ENCODE measurements at regions not wholly inside any gene's neighbourhood (a gene's known extent, or its start where the extent isn't known, plus 50 kb on each side); places are given as distances from the start of the nearest gene placed in this dataset.
"Not testable (repeated sequence)": the region's sequence is repeated elsewhere in the genome, so short reads cannot be mapped to it uniquely, and the experiment has no call there.

DNA sequence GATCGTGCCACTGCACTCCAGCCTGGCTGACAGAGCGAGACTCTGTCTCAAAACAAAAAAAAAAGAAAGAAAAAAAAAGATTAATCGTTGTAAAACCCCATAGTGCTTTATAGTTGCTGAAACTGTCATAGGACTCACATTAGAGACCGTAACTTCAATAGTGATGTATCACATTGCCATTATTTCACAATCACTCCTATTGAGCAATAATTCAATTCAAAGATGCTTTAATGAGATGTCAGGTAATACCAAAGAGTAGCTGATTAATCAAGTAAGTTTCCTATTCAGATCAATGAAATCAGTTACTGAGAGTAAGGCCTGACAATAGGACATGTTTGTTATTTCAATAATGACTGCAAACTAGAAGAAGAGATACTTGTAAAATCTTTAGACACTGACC lies 628.7 kb downstream of the KCNJ18 start:
- peaks cover 19% of the 10 kb centered on the region for H3K9me3 Mint-ChIP-seq
- not testable (repeated sequence) for H3K27me3 Mint-ChIP-seq; H3K4me3 Mint-ChIP-seq; DNase-seq (ENCODE audit: low spot score); H3K27ac Mint-ChIP-seq; ATAC-seq; H3K4me1 Mint-ChIP-seq (ENCODE audit: low read depth in 2 of 2)
- peaks cover 18% of the 10 kb centered on the region for H3K36me3 Mint-ChIP-seq

- not testable (repeated sequence) for H3K27me3 Mint-ChIP-seq; ATAC-seq; H3K4me3 Mint-ChIP-seq; H3K27ac Mint-ChIP-seq; DNase-seq (ENCODE audit: low spot score); H3K4me1 Mint-ChIP-seq (ENCODE audit: low read depth in 2 of 2)
- peaks cover 18% of the 10 kb centered on the region for H3K36me3 Mint-ChIP-seq
- peaks cover 16% of the 10 kb centered on the region for H3K9me3 Mint-ChIP-seq
Measured at GRCh38 chr17:22322893-22323550, 630.7 kb downstream of the KCNJ18 start.

GRCh38 chr17:22337467-22337866 lies 645.1 kb downstream of the KCNJ18 start:
- no peaks in the 10 kb centered on the region for H3K4me1 Mint-ChIP-seq (ENCODE audit: low read depth in 2 of 2)
- no peak overlapping the region for H3K4me3 Mint-ChIP-seq
- H3K9me3 Mint-ChIP-seq = no peaks in the 10 kb centered on the region

GRCh38 chr17:22356603-22357002 lies 664.3 kb downstream of the KCNJ18 start:
- not testable (repeated sequence) for H3K36me3 Mint-ChIP-seq; H3K4me1 Mint-ChIP-seq (ENCODE audit: low read depth in 2 of 2); H3K27ac Mint-ChIP-seq; ATAC-seq; H3K27me3 Mint-ChIP-seq; H3K4me3 Mint-ChIP-seq; DNase-seq (ENCODE audit: low spot score)
- peaks cover 15% of the 10 kb centered on the region for H3K9me3 Mint-ChIP-seq

More at GRCh38 chr17:22337467-22337866, 645.1 kb downstream of the KCNJ18 start:
- no peak overlapping the region for H3K27ac Mint-ChIP-seq
- no peaks in the 10 kb centered on the region for H3K27me3 Mint-ChIP-seq
- ATAC-seq (no peak), DNase-seq (ENCODE audit: low spot score) (no peak)
- H3K36me3 Mint-ChIP-seq = peaks cover 6% of the 10 kb centered on the region

GRCh38 chr17:22370988-22371387 lies 678.7 kb downstream of the KCNJ18 start:
- H3K27ac Mint-ChIP-seq; H3K4me3 Mint-ChIP-seq; DNase-seq (ENCODE audit: low spot score); H3K27me3 Mint-ChIP-seq; H3K4me1 Mint-ChIP-seq (ENCODE audit: low read depth in 2 of 2); ATAC-seq: not testable (repeated sequence)
- H3K36me3 Mint-ChIP-seq = peaks cover 16% of the 10 kb centered on the region
- H3K9me3 Mint-ChIP-seq = peaks cover 16% of the 10 kb centered on the region

DNA sequence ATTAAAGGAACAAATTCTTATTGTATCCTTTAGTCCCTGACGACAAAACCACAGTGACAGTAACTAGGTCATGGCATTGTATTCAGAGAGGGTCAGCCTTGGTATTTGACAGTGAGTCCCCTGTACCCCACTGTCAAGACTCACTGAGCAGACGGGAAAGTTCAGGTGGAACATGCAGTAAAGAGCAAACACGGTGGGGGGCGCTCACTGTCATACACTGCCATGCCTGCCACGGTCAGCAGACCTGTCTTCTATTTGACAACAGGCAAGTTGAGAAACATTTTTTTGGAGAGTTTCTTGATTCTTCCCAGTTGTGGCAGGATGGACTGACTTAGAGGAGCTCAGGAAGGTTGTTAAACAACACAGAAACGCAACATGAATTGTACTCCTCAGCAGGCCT lies 681.6 kb downstream of the KCNJ18 start:
- peaks cover 16% of the 10 kb centered on the region for H3K36me3 Mint-ChIP-seq
- no peak overlapping the region for H3K27ac Mint-ChIP-seq
- no peak overlapping the region for H3K4me3 Mint-ChIP-seq
- DNase-seq (ENCODE audit: low spot score) (no peak), ATAC-seq (no peak)
- peaks cover 16% of the 10 kb centered on the region for H3K9me3 Mint-ChIP-seq
- H3K27me3 Mint-ChIP-seq = no peaks in the 10 kb centered on the region
- no peaks in the 10 kb centered on the region for H3K4me1 Mint-ChIP-seq (ENCODE audit: low read depth in 2 of 2)

- no peak overlapping the region for H3K27ac Mint-ChIP-seq
- no peak overlapping the region for H3K4me3 Mint-ChIP-seq
- H3K9me3 Mint-ChIP-seq = peaks cover 16% of the 10 kb centered on the region
- H3K36me3 Mint-ChIP-seq = peaks cover 16% of the 10 kb centered on the region
- no peak for ATAC-seq
- no peaks in the 10 kb centered on the region for H3K4me1 Mint-ChIP-seq (ENCODE audit: low read depth in 2 of 2)
- DNase-seq (ENCODE audit: low spot score) = no peak
- H3K27me3 Mint-ChIP-seq = no peaks in the 10 kb centered on the region
Measured at GRCh38 chr17:22374741-22375140, 682.4 kb downstream of the KCNJ18 start.

DNA sequence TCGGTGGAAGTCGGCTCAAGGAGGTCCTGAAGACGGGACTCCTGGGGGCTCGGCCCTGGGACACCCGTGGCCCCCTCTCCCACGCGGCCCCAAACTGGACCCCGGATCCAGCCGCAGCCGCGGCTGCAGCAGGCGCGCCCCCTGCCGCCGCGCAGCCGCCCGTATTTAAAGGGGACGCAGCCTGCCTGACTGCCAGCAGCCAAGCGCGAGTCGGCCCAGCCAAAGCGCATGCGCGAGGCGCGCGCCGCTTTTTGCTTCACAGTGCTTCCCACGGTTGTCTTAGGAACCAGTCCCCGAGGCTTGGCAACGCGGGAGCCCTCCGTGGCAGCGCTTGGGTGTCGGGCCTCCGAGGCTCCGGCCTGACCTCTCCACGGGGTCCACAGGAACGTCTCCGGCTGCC lies 684.4 kb downstream of the KCNJ18 start:
- peaks cover 10% of the 10 kb centered on the region for H3K9me3 Mint-ChIP-seq
- H3K36me3 Mint-ChIP-seq = peaks cover 11% of the 10 kb centered on the region
- not testable (repeated sequence) for H3K4me1 Mint-ChIP-seq (ENCODE audit: low read depth in 2 of 2); H3K4me3 Mint-ChIP-seq; H3K27ac Mint-ChIP-seq; H3K27me3 Mint-ChIP-seq; DNase-seq (ENCODE audit: low spot score); ATAC-seq

DNA sequence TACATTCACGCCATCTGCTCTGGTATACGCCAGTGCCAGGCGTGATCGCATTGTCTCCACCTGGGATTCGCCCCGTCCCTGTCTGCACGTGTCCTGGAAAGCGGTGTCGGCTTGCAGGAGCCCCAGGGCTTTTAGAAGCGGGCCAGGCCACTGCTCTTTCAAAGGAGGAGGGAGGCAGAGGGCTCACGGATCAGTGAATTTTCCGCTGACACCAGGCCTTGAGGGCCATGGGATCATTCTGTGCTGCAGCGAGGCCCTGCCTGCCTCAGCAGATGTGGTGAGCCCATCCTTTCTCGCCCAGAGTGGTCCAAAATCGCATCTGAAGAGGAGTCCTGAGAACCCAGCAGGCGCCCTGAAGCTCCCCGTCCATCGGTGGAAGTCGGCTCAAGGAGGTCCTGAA lies 686.4 kb downstream of the KCNJ18 start:
- not testable (repeated sequence) for DNase-seq (ENCODE audit: low spot score); H3K27me3 Mint-ChIP-seq; ATAC-seq; H3K4me1 Mint-ChIP-seq (ENCODE audit: low read depth in 2 of 2); H3K4me3 Mint-ChIP-seq; H3K27ac Mint-ChIP-seq; H3K9me3 Mint-ChIP-seq; H3K36me3 Mint-ChIP-seq

DNA sequence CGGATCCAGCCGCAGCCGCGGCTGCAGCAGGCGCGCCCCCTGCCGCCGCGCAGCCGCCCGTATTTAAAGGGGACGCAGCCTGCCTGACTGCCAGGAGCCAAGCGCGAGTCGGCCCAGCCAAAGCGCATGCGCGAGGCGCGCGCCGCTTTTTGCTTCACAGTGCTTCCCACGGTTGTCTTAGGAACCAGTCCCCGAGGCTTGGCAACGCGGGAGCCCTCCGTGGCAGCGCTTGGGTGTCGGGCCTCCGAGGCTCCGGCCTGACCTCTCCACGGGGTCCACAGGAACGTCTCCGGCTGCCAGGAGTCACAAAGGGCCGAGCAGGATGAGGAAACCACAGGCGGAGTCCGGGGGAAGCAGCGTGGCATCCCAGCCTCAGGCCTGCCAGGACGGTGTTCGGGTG lies 689.3 kb downstream of the KCNJ18 start:
- not testable (repeated sequence) for ATAC-seq; H3K27ac Mint-ChIP-seq; H3K27me3 Mint-ChIP-seq; H3K4me1 Mint-ChIP-seq (ENCODE audit: low read depth in 2 of 2); H3K4me3 Mint-ChIP-seq; DNase-seq (ENCODE audit: low spot score); H3K36me3 Mint-ChIP-seq; H3K9me3 Mint-ChIP-seq

GRCh38 chr17:22383772-22384460 lies 691.6 kb downstream of the KCNJ18 start:
- H3K27ac Mint-ChIP-seq; H3K27me3 Mint-ChIP-seq; H3K9me3 Mint-ChIP-seq; ATAC-seq; H3K4me1 Mint-ChIP-seq (ENCODE audit: low read depth in 2 of 2); H3K36me3 Mint-ChIP-seq; H3K4me3 Mint-ChIP-seq: not testable (repeated sequence)
- peak; percentile 73 for DNase-seq (ENCODE audit: low spot score)

DNA sequence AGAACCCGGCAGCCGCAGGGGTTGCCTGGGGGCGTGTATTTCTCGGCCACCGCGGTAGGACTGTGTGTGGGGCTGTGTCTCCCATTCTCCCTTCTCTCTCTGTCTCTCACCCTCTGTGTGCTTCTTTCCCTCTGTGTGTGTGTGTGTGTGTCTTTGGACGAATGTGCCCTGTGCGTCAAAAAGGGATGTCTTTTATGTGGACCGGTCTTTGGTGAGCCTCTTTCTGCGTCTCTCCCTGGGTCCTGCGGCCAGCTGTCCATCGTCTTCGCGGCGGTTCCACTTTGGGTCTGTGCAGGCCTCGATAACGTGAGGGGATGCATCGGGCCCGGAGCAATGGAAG lies 692.1 kb downstream of the KCNJ18 start:
- H3K27ac Mint-ChIP-seq; H3K27me3 Mint-ChIP-seq; H3K9me3 Mint-ChIP-seq; ATAC-seq; H3K36me3 Mint-ChIP-seq; H3K4me1 Mint-ChIP-seq (ENCODE audit: low read depth in 2 of 2); DNase-seq (ENCODE audit: low spot score); H3K4me3 Mint-ChIP-seq: not testable (repeated sequence)

- ATAC-seq; H3K27me3 Mint-ChIP-seq; H3K27ac Mint-ChIP-seq; H3K36me3 Mint-ChIP-seq; H3K9me3 Mint-ChIP-seq; H3K4me1 Mint-ChIP-seq (ENCODE audit: low read depth in 2 of 2); DNase-seq (ENCODE audit: low spot score); H3K4me3 Mint-ChIP-seq: not testable (repeated sequence)
Measured at GRCh38 chr17:22398446-22398845, 706.1 kb downstream of the KCNJ18 start.

GRCh38 chr17:22399037-22399436 lies 706.7 kb downstream of the KCNJ18 start:
- H3K36me3 Mint-ChIP-seq; H3K4me1 Mint-ChIP-seq (ENCODE audit: low read depth in 2 of 2); ATAC-seq; DNase-seq (ENCODE audit: low spot score); H3K9me3 Mint-ChIP-seq; H3K27ac Mint-ChIP-seq; H3K4me3 Mint-ChIP-seq; H3K27me3 Mint-ChIP-seq: not testable (repeated sequence)

- not testable (repeated sequence) for H3K27me3 Mint-ChIP-seq, H3K36me3 Mint-ChIP-seq, H3K27ac Mint-ChIP-seq
Measured at GRCh38 chr17:22405080-22405479, 712.8 kb downstream of the KCNJ18 start.

More at GRCh38 chr17:22405080-22405479, 712.8 kb downstream of the KCNJ18 start:
- not testable (repeated sequence) for H3K4me1 Mint-ChIP-seq (ENCODE audit: low read depth in 2 of 2); DNase-seq (ENCODE audit: low spot score); H3K9me3 Mint-ChIP-seq; ATAC-seq; H3K4me3 Mint-ChIP-seq
